H9 (cell line): ENCODE measurements at regions not wholly inside any gene's neighbourhood (a gene's known extent, or its start where the extent isn't known, plus 50 kb on each side); places are given as distances from the start of the nearest gene placed in this dataset.
"Not testable (repeated sequence)": the region's sequence is repeated elsewhere in the genome, so short reads cannot be mapped to it uniquely, and the experiment has no call there.

Experiments
- DNase-seq: peaks from one replicate; pipeline ENCODE4 v3.0.0-alpha.2; 2017
- H2AFZ ChIP-seq: one replicate; pipeline ENCODE4 v1.6.1; 2013; ENCODE audit warnings: mild to moderate bottlenecking, low read length, control low read depth, moderate library complexity
- H2AK5ac ChIP-seq: 2 replicates; pipeline ENCODE4 v1.6.1; 2013; ENCODE audit warnings: low read length, control low read depth, mixed read lengths; ENCODE audit not compliant: insufficient read length
- H2BK120ac ChIP-seq: one replicate; pipeline ENCODE4 v1.6.1; 2013; ENCODE audit warnings: low read depth, mild to moderate bottlenecking, low read length, control low read depth, inconsistent platforms; ENCODE audit not compliant: poor library complexity, severe bottlenecking
- H2BK12ac ChIP-seq: 2 replicates; pipeline ENCODE4 v1.6.1; 2013; ENCODE audit warnings: low read length, control low read depth, mixed read lengths, low read depth; ENCODE audit not compliant: insufficient read length
- H2BK15ac ChIP-seq: 2 replicates; pipeline ENCODE4 v1.6.1; 2013; ENCODE audit warnings: low read depth, low read length, control low read depth
- H2BK20ac ChIP-seq: one replicate; pipeline ENCODE4 v1.6.1; 2013; ENCODE audit warnings: low read depth, mild to moderate bottlenecking, low read length, control low read depth, inconsistent platforms; ENCODE audit not compliant: poor library complexity, severe bottlenecking
- H2BK5ac ChIP-seq: 2 replicates; pipeline ENCODE4 v1.6.1; 2013; ENCODE audit warnings: low read length, control low read depth, mixed read lengths; ENCODE audit not compliant: insufficient read length
- H3K14ac ChIP-seq: 2 replicates; pipeline ENCODE4 v1.6.1; 2013; ENCODE audit warnings: low read length, control low read depth; ENCODE audit not compliant: insufficient read depth
- H3K18ac ChIP-seq: 2 replicates; pipeline ENCODE4 v1.6.1; 2013; ENCODE audit warnings: low read depth, mild to moderate bottlenecking, mixed read lengths, low read length, control low read depth; ENCODE audit not compliant: insufficient read length
- H3K23ac ChIP-seq: 2 replicates; pipeline ENCODE4 v1.6.1; 2013; ENCODE audit warnings: low read length, control low read depth, mixed read lengths, low read depth; ENCODE audit not compliant: insufficient read length
- H3K23me2 ChIP-seq: 2 replicates; pipeline ENCODE4 v1.6.1; 2013; ENCODE audit warnings: low read depth, mild to moderate bottlenecking, mixed read lengths, low read length, control low read depth; ENCODE audit not compliant: insufficient read length, poor library complexity, severe bottlenecking
- H3K27ac ChIP-seq: 2 replicates; pipeline ENCODE4 v1.5.1; 2013; ENCODE audit warnings: low read length, control low read depth, mixed read lengths, low read depth; ENCODE audit not compliant: insufficient read length
- H3K27me3 ChIP-seq: 2 replicates; pipeline ENCODE4 v1.6.1; 2013; ENCODE audit warnings: low read length, control low read depth, inconsistent platforms; ENCODE audit not compliant: insufficient read depth
- H3K4ac ChIP-seq: 2 replicates; pipeline ENCODE4 v1.6.1; 2013; ENCODE audit warnings: low read depth, mild to moderate bottlenecking, control low read depth, inconsistent platforms, low read length, moderate library complexity
- H3K4me1 ChIP-seq: 2 replicates; pipeline ENCODE4 v1.6.1; 2013; ENCODE audit warnings: low read length, control low read depth, inconsistent platforms; ENCODE audit not compliant: insufficient read depth
- H3K4me2 ChIP-seq: 2 replicates; pipeline ENCODE4 v1.6.1; 2013; ENCODE audit warnings: low read length, control low read depth, mixed read lengths; ENCODE audit not compliant: insufficient read length, insufficient read depth
- H3K56ac ChIP-seq: 2 replicates; pipeline ENCODE4 v1.6.1; 2013; ENCODE audit warnings: low read depth, mild to moderate bottlenecking, mixed read lengths, low read length, control low read depth; ENCODE audit not compliant: insufficient read length
- H3K79me1 ChIP-seq: 2 replicates; pipeline ENCODE4 v1.6.1; 2013; ENCODE audit warnings: low read depth, mild to moderate bottlenecking, moderate library complexity, low read length, control low read depth, inconsistent platforms; ENCODE audit not compliant: insufficient read depth, poor library complexity, severe bottlenecking
- H3K79me2 ChIP-seq: 2 replicates; pipeline ENCODE4 v1.6.1; 2013; ENCODE audit warnings: low read length, control low read depth, inconsistent platforms; ENCODE audit not compliant: insufficient read depth
- H3K9ac ChIP-seq: 2 replicates; pipeline ENCODE4 v1.6.1; 2013; ENCODE audit warnings: low read length, control low read depth, mixed read lengths; ENCODE audit not compliant: insufficient read length; ENCODE audit errors: extremely low read depth
- H3K9me3 ChIP-seq: one replicate; pipeline ENCODE4 v1.6.1; 2013; ENCODE audit warnings: low read depth, low read length, inconsistent platforms; ENCODE audit not compliant: control insufficient read depth
- H3T11ph ChIP-seq: one replicate; pipeline ENCODE4 v1.6.1; 2013; ENCODE audit warnings: mild to moderate bottlenecking, low read length, control low read depth, inconsistent platforms
- H4K20me1 ChIP-seq: one replicate; pipeline ENCODE4 v1.6.1; 2013; ENCODE audit not compliant: control insufficient read depth, insufficient read length, insufficient read depth
- H4K5ac ChIP-seq: 2 replicates; pipeline ENCODE4 v1.6.1; 2013; ENCODE audit warnings: low read depth, mild to moderate bottlenecking, mixed read lengths, low read length, control low read depth; ENCODE audit not compliant: insufficient read length
- H4K8ac ChIP-seq: replicated peaks from 2 replicates; pipeline ENCODE4 v1.6.1; 2013; ENCODE audit warnings: low read length, control low read depth, mixed read lengths, low read depth; ENCODE audit not compliant: insufficient read length
- H4K91ac ChIP-seq: 2 replicates; pipeline ENCODE4 v1.6.1; 2013; ENCODE audit warnings: low read depth, mild to moderate bottlenecking, moderate library complexity, mixed read lengths, low read length, control low read depth; ENCODE audit not compliant: insufficient read length
- H3K27ac Mint-ChIP-seq, 3 experiments: 2 replicates in 2 of 3; 3 replicates in 1 of 3; pipeline ENCODE4 v1.8.0; 2020 to 2021; ENCODE audit warnings: mixed read lengths in 3 of 3, mild to moderate bottlenecking in 1 of 3, moderate library complexity in 1 of 3
- H3K27me3 Mint-ChIP-seq: 2 replicates; pipeline ENCODE4 v1.8.0; 2021; ENCODE audit warnings: low read depth, mild to moderate bottlenecking, moderate library complexity, mixed read lengths
- H3K36me3 Mint-ChIP-seq, 3 experiments: 2 replicates in 2 of 3; 3 replicates in 1 of 3; pipeline ENCODE4 v1.8.0; 2020 to 2021; ENCODE audit warnings: low read depth in 3 of 3, mixed read lengths in 3 of 3; ENCODE audit not compliant: insufficient read depth in 1 of 3
- H3K4me1 Mint-ChIP-seq, 2 experiments: 2 replicates each; pipeline ENCODE4 v1.8.0; 2020; ENCODE audit warnings: mixed read lengths in 2 of 2
- H3K4me3 Mint-ChIP-seq, 2 experiments: 2 replicates in 1 of 2; 3 replicates in 1 of 2; pipeline ENCODE4 v1.8.0; 2020 to 2021; ENCODE audit warnings: mild to moderate bottlenecking in 2 of 2, mixed read lengths in 2 of 2, moderate library complexity in 1 of 2
- H3K9me3 Mint-ChIP-seq, 2 experiments: 2 replicates in 1 of 2; 3 replicates in 1 of 2; pipeline ENCODE4 v1.8.0; 2020; ENCODE audit warnings: mild to moderate bottlenecking in 2 of 2, mixed read lengths in 2 of 2, moderate library complexity in 1 of 2
- WGBS: extraction: QIAGEN DNeasy Blood & Tissue Kit; methylation state at CpG from one replicate; pipeline ENCODE4 v1.1.7; 2013; ENCODE audit warnings: missing lambda C conversion rate, low lambda C conversion rate, mixed read lengths; ENCODE audit not compliant: insufficient read length; ENCODE audit errors: extremely low coverage; 5-methylcytosine and 5-hydroxymethylcytosine counted together

GRCh38 chr15:22280770-22281169 is 177.9 kb upstream of the GOLGA6L22 start:
- H3K36me3 Mint-ChIP-seq: peaks cover 8 to 27% (median 9%) of the 10 kb centered on the region in 3 experiments; a peak in 6 of 7 replicates
- not testable (repeated sequence) for H4K91ac ChIP-seq, H3K23me2 ChIP-seq, H3K9me3 Mint-ChIP-seq, H3K4ac ChIP-seq, H2BK12ac ChIP-seq, DNase-seq, H3K4me1 ChIP-seq, H3K4me3 Mint-ChIP-seq, H2BK5ac ChIP-seq, H3T11ph ChIP-seq, H3K27ac Mint-ChIP-seq, H4K20me1 ChIP-seq, H3K79me1 ChIP-seq, H2AK5ac ChIP-seq, H2BK15ac ChIP-seq, H2BK20ac ChIP-seq, H2AFZ ChIP-seq, H3K9ac ChIP-seq, H3K79me2 ChIP-seq, H2BK120ac ChIP-seq, H3K27me3 Mint-ChIP-seq, H3K18ac ChIP-seq, H3K27me3 ChIP-seq, H4K5ac ChIP-seq, H3K56ac ChIP-seq, H3K27ac ChIP-seq, H3K4me2 ChIP-seq, H3K14ac ChIP-seq, H3K4me1 Mint-ChIP-seq, H3K23ac ChIP-seq, H4K8ac ChIP-seq
- no CpG with 5 or more reads among the region's 4 CpGs for WGBS
- H3K9me3 ChIP-seq: peaks cover 80% of the 10 kb centered on the region

GRCh38 chr15:22282794-22283533 is 175.7 kb upstream of the GOLGA6L22 start:
- H3K18ac ChIP-seq, H3K4me3 Mint-ChIP-seq, H2BK120ac ChIP-seq, H2AK5ac ChIP-seq, H3T11ph ChIP-seq, H4K5ac ChIP-seq, H3K79me2 ChIP-seq, H3K23me2 ChIP-seq, H3K27ac Mint-ChIP-seq, DNase-seq, H4K20me1 ChIP-seq, H3K9ac ChIP-seq, H3K9me3 Mint-ChIP-seq, H3K4me1 ChIP-seq, H2BK5ac ChIP-seq, H2AFZ ChIP-seq, H4K8ac ChIP-seq, H2BK20ac ChIP-seq, H3K4me1 Mint-ChIP-seq, H4K91ac ChIP-seq, H3K27me3 ChIP-seq, H2BK15ac ChIP-seq, H3K23ac ChIP-seq, H3K79me1 ChIP-seq, H3K27ac ChIP-seq, H3K4ac ChIP-seq, H3K14ac ChIP-seq, H3K4me2 ChIP-seq, H3K56ac ChIP-seq, H3K27me3 Mint-ChIP-seq, H2BK12ac ChIP-seq: not testable (repeated sequence)
- peaks cover 78% of the 10 kb centered on the region for H3K9me3 ChIP-seq
- peaks cover 8 to 27% (median 9%) of the 10 kb centered on the region in 3 experiments; a peak in 6 of 7 replicates for H3K36me3 Mint-ChIP-seq
- no CpG with 5 or more reads among the region's 13 CpGs for WGBS
